GM12872 (cell line): ENCODE measurements at regions not wholly inside any gene's neighbourhood (a gene's known extent, or its start where the extent isn't known, plus 50 kb on each side); places are given as distances from the start of the nearest gene placed in this dataset.
A peak's percentile ranks its signal among the peaks of the same experiment; 100 is the strongest.

Source experiments
- CTCF ChIP-seq: IDR thresholded peaks from 3 replicates; pipeline ENCODE4 v1.5.1; 2011; ENCODE audit warnings: low read depth, mild to moderate bottlenecking, low read length, moderate library complexity; ENCODE audit not compliant: insufficient read depth

GRCh38 chr1:188769181-188769580, 1708.5 kb downstream of the BRINP3 start:
- TF ChIP-seq CTCF, result no peak

- no peak for TF ChIP-seq CTCF
Measured at GRCh38 chr1:188769936-188770335, 1707.7 kb downstream of the BRINP3 start.

GRCh38 chr1:188778578-188778977, 1699.1 kb downstream of the BRINP3 start:
- TF ChIP-seq CTCF, result no peak

GRCh38 chr1:188782220-188782841, 1695.3 kb downstream of the BRINP3 start:
- TF ChIP-seq CTCF, result peak; percentile 72

- no peak for TF ChIP-seq CTCF
Measured at GRCh38 chr1:188794969-188795368, 1682.7 kb downstream of the BRINP3 start.

GRCh38 chr1:188817814-188818213, 1659.8 kb downstream of the BRINP3 start:
- no peak for TF ChIP-seq CTCF

- TF ChIP-seq CTCF, result no peak
Measured at GRCh38 chr1:188822248-188822647, 1655.4 kb downstream of the BRINP3 start.
